NT2/D1 (cell line): ENCODE measurements at regions not wholly inside any gene's neighbourhood (a gene's known extent, or its start where the extent isn't known, plus 50 kb on each side); places are given as distances from the start of the nearest gene placed in this dataset.

Experiments
- SUZ12 ChIP-seq: IDR thresholded peaks from 2 replicates; pipeline ENCODE4 v1.6.1; 2011; ENCODE audit not compliant: insufficient read length, insufficient read depth; ENCODE audit errors: extremely low read depth
- YY1 ChIP-seq: IDR thresholded peaks from 2 replicates; pipeline ENCODE4 v1.6.1; 2011; ENCODE audit not compliant: insufficient read length, insufficient read depth
- ZNF274 ChIP-seq: IDR thresholded peaks from 2 replicates; pipeline ENCODE4 v1.6.1; 2011; ENCODE audit warnings: mild to moderate bottlenecking, low read depth, low read length

DNA sequence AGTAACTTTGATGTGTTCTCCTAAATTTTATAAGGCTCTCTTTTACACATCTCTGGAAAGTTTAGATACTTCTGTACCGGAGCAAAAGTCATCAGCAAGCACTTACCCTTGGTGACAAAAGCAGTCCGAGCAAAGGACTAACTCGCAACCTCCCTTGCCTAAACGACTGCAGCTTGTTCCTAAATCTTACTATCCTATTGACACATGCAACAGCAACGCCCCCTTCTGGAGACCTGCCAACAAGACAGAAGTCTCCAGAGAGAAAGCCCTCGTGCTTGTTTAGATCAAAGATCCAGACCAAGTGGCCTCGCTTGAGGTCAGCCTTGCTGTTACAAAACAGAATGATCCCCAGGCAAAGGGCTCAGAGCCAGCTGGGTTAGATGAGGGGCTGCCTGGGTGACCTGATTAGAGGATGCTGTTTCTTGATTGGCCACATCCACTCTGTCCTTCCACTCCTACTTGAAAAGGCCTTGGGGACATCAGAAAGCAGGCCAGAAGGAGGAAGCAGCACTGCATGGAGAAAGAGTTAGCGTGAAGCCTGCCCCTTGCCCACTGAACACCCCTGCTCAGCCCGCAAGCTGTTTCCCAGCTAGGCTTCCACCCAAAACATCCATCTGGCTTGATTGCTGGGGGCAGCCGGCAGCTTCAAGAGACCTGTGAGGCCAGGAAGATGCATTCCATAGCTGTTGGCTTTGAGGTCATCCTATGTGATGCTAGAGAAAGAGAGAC lies 94.3 kb downstream of the HNRNPLL start:
- TF ChIP-seq ZNF274 (no peak), YY1 (no peak), SUZ12 (no peak)
